ENCODE measurements at regions not wholly inside any gene's neighbourhood (a gene's known extent, or its start where the extent isn't known, plus 50 kb on each side); places are given as distances from the start of the nearest gene placed in this dataset.

GRCh38 chr10:43763846-43764245 is 115.2 kb upstream of the ZNF32 start:
- DNase-seq (ENCODE audit: low read depth in 1 of 2, low spot score in 2 of 2) (no peak), FAIRE-seq (no peak)
- ChIA-PET POLR2A (ENCODE audit: partially characterized antibody) (no interaction called here), CTCF (ENCODE audit: partially characterized antibody) (no interaction called here)
- Histone ChIP-seq H4K5ac (ENCODE audit: insufficient read length, low read depth, low read length) (no peak overlapping the region), H2BK12ac (ENCODE audit: low read depth, low read length) (no peak overlapping the region), H3K23me2 (ENCODE audit: low read depth, low read length) (no peaks in the 10 kb centered on the region), H2BK15ac (ENCODE audit: low read length) (no peak overlapping the region), H3K56ac (replicated peaks; ENCODE audit: insufficient read length, low read depth, low read length) (no peak overlapping the region), H3K23ac (ENCODE audit: insufficient read length) (no peak overlapping the region), H3K36me3 (ENCODE audit: control insufficient read depth in 2 of 4, insufficient read depth in 4 of 4, low read length in 3 of 4) (no peaks in the 10 kb centered on the region), H3K27me3 (replicated peaks in 1 of 4; ENCODE audit: control insufficient read depth in 3 of 4, extremely low read depth in 1 of 4, insufficient read depth in 3 of 4, low read length in 3 of 4) (no peaks in the 10 kb centered on the region), H3K18ac (ENCODE audit: extremely low read depth, low read length) (no peak overlapping the region), H3K9ac (replicated peaks in 1 of 4; ENCODE audit: extremely low read depth in 1 of 4, low read depth in 3 of 4, low read length in 3 of 4) (no peak overlapping the region), H3K4me1 (replicated peaks in 1 of 4; ENCODE audit: control insufficient read depth in 3 of 4, insufficient read depth in 4 of 4, low read length in 3 of 4) (no peaks in the 10 kb centered on the region), H3K79me2 (ENCODE audit: control insufficient read depth in 1 of 2, insufficient read depth in 2 of 2, low read length in 2 of 2) (no peaks in the 10 kb centered on the region), H2BK120ac (replicated peaks; ENCODE audit: low read depth, low read length) (no peak overlapping the region), H4K91ac (replicated peaks; ENCODE audit: insufficient read length, low read length) (no peak overlapping the region), H4K8ac (ENCODE audit: extremely low read depth, insufficient read depth, low read length) (no peak overlapping the region), H2AK5ac (ENCODE audit: low read depth, low read length) (no peak overlapping the region), H4K20me1 (replicated peaks in 1 of 2; ENCODE audit: control insufficient read depth in 1 of 2, insufficient read depth in 2 of 2, low read length in 2 of 2) (no peaks in the 10 kb centered on the region), H3K27ac (ENCODE audit: low read depth, low read length) (no peak overlapping the region), H3K9me3 (ENCODE audit: insufficient read depth in 2 of 2, low read depth in 1 of 2, low read length in 1 of 2) (no peaks in the 10 kb centered on the region), H3K4me3 (ENCODE audit: extremely low read depth in 1 of 4, insufficient read depth in 2 of 4, low read depth in 3 of 4, low read length in 4 of 4) (no peak overlapping the region), H2BK5ac (ENCODE audit: low read depth, low read length) (no peak overlapping the region), H3K4ac (replicated peaks; ENCODE audit: insufficient read length, low read depth, low read length) (no peak overlapping the region), H3K4me2 (ENCODE audit: insufficient read depth in 1 of 2, low read depth in 2 of 2, low read length in 2 of 2) (no peak overlapping the region), H2AFZ (ENCODE audit: low read length) (no peak overlapping the region), H3K79me1 (ENCODE audit: low read depth, low read length) (no peaks in the 10 kb centered on the region), H2BK20ac (ENCODE audit: low read length) (no peak overlapping the region), H3K14ac (ENCODE audit: insufficient read length) (no peak overlapping the region)
- TF ChIP-seq EZH2 (IDR thresholded peaks at IDR 0.05; ENCODE audit: low read depth, low read length, severe bottlenecking) (no peak), CREB1 (IDR thresholded peaks at IDR 0.05) (no peak), SP1 (IDR thresholded peaks at IDR 0.05; ENCODE audit: low read depth, low read length) (no peak), JUN (IDR thresholded peaks at IDR 0.05; ENCODE audit: low read depth, low read length) (no peak)

All from H1 (cell line).